ENCODE measurements at regions not wholly inside any gene's neighbourhood (a gene's known extent, or its start where the extent isn't known, plus 50 kb on each side); places are given as distances from the start of the nearest gene placed in this dataset.

GRCh38 chr11:129292771-129293170 is 82.9 kb upstream of the BARX2 start:
- H3K4me3 ChIP-seq (ENCODE audit: low read depth, low read length) = no peak overlapping the region
- DNase-seq (ENCODE audit: low read depth) = no peak
- no peak for TF ChIP-seq CTCF (IDR thresholded peaks at IDR 0.05; ENCODE audit: control insufficient read depth, extremely low read depth, insufficient read depth)

- TF ChIP-seq CTCF (IDR thresholded peaks at IDR 0.05; ENCODE audit: control insufficient read depth, extremely low read depth, insufficient read depth) = no peak
- no peak overlapping the region for H3K4me3 ChIP-seq (ENCODE audit: low read depth, low read length)
- no peak for DNase-seq (ENCODE audit: low read depth)
Observed at GRCh38 chr11:129292092-129292491, 83.6 kb upstream of the BARX2 start.

GRCh38 chr11:129291546-129291945 is 84.1 kb upstream of the BARX2 start:
- no peak for DNase-seq (ENCODE audit: low read depth)
- H3K4me3 ChIP-seq (ENCODE audit: low read depth, low read length) = no peak overlapping the region
- TF ChIP-seq CTCF (IDR thresholded peaks at IDR 0.05; ENCODE audit: control insufficient read depth, extremely low read depth, insufficient read depth) = no peak

- DNase-seq (ENCODE audit: low read depth) = no peak
- H3K4me3 ChIP-seq (ENCODE audit: low read depth, low read length) = no peak overlapping the region
- TF ChIP-seq CTCF (IDR thresholded peaks at IDR 0.05; ENCODE audit: control insufficient read depth, extremely low read depth, insufficient read depth) = no peak
Observed at GRCh38 chr11:129290966-129291365, 84.7 kb upstream of the BARX2 start.

GRCh38 chr11:129289350-129290040 is 86.2 kb upstream of the BARX2 start:
- no peak for DNase-seq (ENCODE audit: low read depth)
- no peak overlapping the region for H3K4me3 ChIP-seq (ENCODE audit: low read depth, low read length)
- no peak for TF ChIP-seq CTCF (IDR thresholded peaks at IDR 0.05; ENCODE audit: control insufficient read depth, extremely low read depth, insufficient read depth)

- H3K4me3 ChIP-seq (ENCODE audit: low read depth, low read length) = no peak overlapping the region
- TF ChIP-seq CTCF (IDR thresholded peaks at IDR 0.05; ENCODE audit: control insufficient read depth, extremely low read depth, insufficient read depth) = no peak
- DNase-seq (ENCODE audit: low read depth) = no peak
Observed at GRCh38 chr11:129287920-129288319, 87.7 kb upstream of the BARX2 start.

GRCh38 chr11:129286813-129287212 is 88.8 kb upstream of the BARX2 start:
- no peak for TF ChIP-seq CTCF (IDR thresholded peaks at IDR 0.05; ENCODE audit: control insufficient read depth, extremely low read depth, insufficient read depth)
- no peak overlapping the region for H3K4me3 ChIP-seq (ENCODE audit: low read depth, low read length)
- peak; percentile 76 for DNase-seq (ENCODE audit: low read depth)

Measured in LNCaP clone FGC (cell line).